PFSK-1 (cell line): ENCODE measurements at regions not wholly inside any gene's neighbourhood (a gene's known extent, or its start where the extent isn't known, plus 50 kb on each side); places are given as distances from the start of the nearest gene placed in this dataset.

Source experiments
- FOXP2 ChIP-seq: optimal IDR thresholded peaks from 2 replicates; pipeline ENCODE3; 2011; ENCODE audit warnings: borderline replicate concordance, control low read depth, inconsistent platforms; ENCODE audit not compliant: insufficient read depth; ENCODE audit errors: extremely low read length, extremely low read depth
- POLR2AphosphoS5 ChIP-seq: IDR thresholded peaks from 2 replicates; pipeline ENCODE4 v1.6.1; 2012; ENCODE audit warnings: low read depth, mild to moderate bottlenecking, control low read depth, low read length, moderate library complexity
- REST ChIP-seq, 2 experiments: IDR thresholded peaks; 2 replicates each; pipeline versions ENCODE4 v1.6.1 to v1.8.0; 2011 to 2012; ENCODE audit warnings: low read depth in 2 of 2, low read length in 2 of 2, control low read depth in 1 of 2, inconsistent platforms in 1 of 2, mild to moderate bottlenecking in 1 of 2, moderate library complexity in 1 of 2; ENCODE audit not compliant: insufficient read depth in 1 of 2
- SIN3A ChIP-seq: IDR thresholded peaks from 2 replicates; pipeline ENCODE4 v1.6.1; 2012; ENCODE audit warnings: mild to moderate bottlenecking, low read length, moderate library complexity, borderline replicate concordance; ENCODE audit not compliant: insufficient read depth
- TAF1 ChIP-seq: IDR thresholded peaks from 2 replicates; pipeline ENCODE4 v1.6.1; 2012; ENCODE audit warnings: low read length, control low read depth, borderline replicate concordance; ENCODE audit not compliant: insufficient read depth

GRCh38 chr10:124285587-124286527 is 132.9 kb downstream of the OAT start:
- no peak for TF ChIP-seq SIN3A
- TF ChIP-seq REST (IDR thresholded peaks at IDR 0.05; ENCODE audit: insufficient read depth in 1 of 2, low read depth in 2 of 2, low read length in 2 of 2) = no peak
- TF ChIP-seq FOXP2 = no peak
- no peak for TF ChIP-seq TAF1
- TF ChIP-seq POLR2AphosphoS5 = no peak

- TF ChIP-seq FOXP2 = no peak
- no peak for TF ChIP-seq REST (IDR thresholded peaks at IDR 0.05; ENCODE audit: insufficient read depth in 1 of 2, low read depth in 2 of 2, low read length in 2 of 2)
Measured at GRCh38 chr10:124283949-124284250, 134.8 kb downstream of the OAT start.

- no peak for TF ChIP-seq SIN3A
- no peak for TF ChIP-seq REST (IDR thresholded peaks at IDR 0.05; ENCODE audit: insufficient read depth in 1 of 2, low read depth in 2 of 2, low read length in 2 of 2)
- TF ChIP-seq POLR2AphosphoS5 = no peak
- no peak for TF ChIP-seq TAF1
- TF ChIP-seq FOXP2 = no peak
Measured at GRCh38 chr10:124283215-124283948, 135.3 kb downstream of the OAT start.

GRCh38 chr10:124282326-124282725 is 136.4 kb downstream of the OAT start:
- TF ChIP-seq REST (IDR thresholded peaks at IDR 0.05; ENCODE audit: insufficient read depth in 1 of 2, low read depth in 2 of 2, low read length in 2 of 2) (no peak), TAF1 (no peak)
